ENCODE measurements at regions not wholly inside any gene's neighbourhood (a gene's known extent, or its start where the extent isn't known, plus 50 kb on each side); places are given as distances from the start of the nearest gene placed in this dataset.

- H3K4me3 ChIP-seq (ENCODE audit: low read length) = no peak overlapping the region
- no peak overlapping the region for H3K4me2 ChIP-seq (ENCODE audit: low read length)
- H3K9ac ChIP-seq (ENCODE audit: low read length) = no peak overlapping the region
- H3K36me3 ChIP-seq (replicated peaks; ENCODE audit: low read depth, low read length) = no peaks in the 10 kb centered on the region
- no peak overlapping the region for H3K27ac ChIP-seq (ENCODE audit: low read length)
- no peaks in the 10 kb centered on the region for H3K4me1 ChIP-seq (ENCODE audit: low read length)
- no peaks in the 10 kb centered on the region for H3K27me3 ChIP-seq (ENCODE audit: low read depth, low read length)
- no peak overlapping the region for H2AFZ ChIP-seq (ENCODE audit: low read depth, low read length)
- TF ChIP-seq CTCF (IDR thresholded peaks at IDR 0.05; ENCODE audit: low read depth, low read length) (no peak), EZH2phosphoT487 (IDR thresholded peaks at IDR 0.05; ENCODE audit: low read depth) (no peak)
- H3K9me3 ChIP-seq (ENCODE audit: insufficient read depth, low read length) = no peaks in the 10 kb centered on the region
- no peaks in the 10 kb centered on the region for H4K20me1 ChIP-seq (ENCODE audit: insufficient read depth, low read length)
- H3K79me2 ChIP-seq (ENCODE audit: low read length) = no peaks in the 10 kb centered on the region
These were observed 445.5 kb upstream of the MKI67 start for GRCh38 chr10:128571745-128572144.

GRCh38 chr10:128572696-128573095 lies 446.5 kb upstream of the MKI67 start:
- H2AFZ ChIP-seq (ENCODE audit: low read depth, low read length) = no peak overlapping the region
- H3K27ac ChIP-seq (ENCODE audit: low read length) = no peak overlapping the region
- H3K4me3 ChIP-seq (ENCODE audit: low read length) = no peak overlapping the region
- H3K4me2 ChIP-seq (ENCODE audit: low read length) = no peak overlapping the region
- no peaks in the 10 kb centered on the region for H3K36me3 ChIP-seq (replicated peaks; ENCODE audit: low read depth, low read length)
- no peaks in the 10 kb centered on the region for H4K20me1 ChIP-seq (ENCODE audit: insufficient read depth, low read length)
- TF ChIP-seq EZH2phosphoT487 (IDR thresholded peaks at IDR 0.05; ENCODE audit: low read depth) (no peak), CTCF (IDR thresholded peaks at IDR 0.05; ENCODE audit: low read depth, low read length) (no peak)
- H3K9me3 ChIP-seq (ENCODE audit: insufficient read depth, low read length) = no peaks in the 10 kb centered on the region
- H3K27me3 ChIP-seq (ENCODE audit: low read depth, low read length) = no peaks in the 10 kb centered on the region
- H3K4me1 ChIP-seq (ENCODE audit: low read length) = no peaks in the 10 kb centered on the region
- no peak overlapping the region for H3K9ac ChIP-seq (ENCODE audit: low read length)
- no peaks in the 10 kb centered on the region for H3K79me2 ChIP-seq (ENCODE audit: low read length)

GRCh38 chr10:128573281-128573845 lies 447.1 kb upstream of the MKI67 start:
- H3K4me2 ChIP-seq (ENCODE audit: low read length) = no peak overlapping the region
- no peak overlapping the region for H3K9ac ChIP-seq (ENCODE audit: low read length)
- TF ChIP-seq CTCF (IDR thresholded peaks at IDR 0.05; ENCODE audit: low read depth, low read length) (no peak), EZH2phosphoT487 (IDR thresholded peaks at IDR 0.05; ENCODE audit: low read depth) (no peak)
- no peaks in the 10 kb centered on the region for H3K4me1 ChIP-seq (ENCODE audit: low read length)
- H3K79me2 ChIP-seq (ENCODE audit: low read length) = no peaks in the 10 kb centered on the region
- no peak overlapping the region for H3K27ac ChIP-seq (ENCODE audit: low read length)
- H4K20me1 ChIP-seq (ENCODE audit: insufficient read depth, low read length) = no peaks in the 10 kb centered on the region
- H3K36me3 ChIP-seq (replicated peaks; ENCODE audit: low read depth, low read length) = no peaks in the 10 kb centered on the region
- H3K4me3 ChIP-seq (ENCODE audit: low read length) = no peak overlapping the region
- H3K9me3 ChIP-seq (ENCODE audit: insufficient read depth, low read length) = no peaks in the 10 kb centered on the region
- no peaks in the 10 kb centered on the region for H3K27me3 ChIP-seq (ENCODE audit: low read depth, low read length)
- H2AFZ ChIP-seq (ENCODE audit: low read depth, low read length) = no peak overlapping the region

- Histone ChIP-seq H3K9ac (ENCODE audit: low read length) (no peak overlapping the region), H3K4me3 (ENCODE audit: low read length) (no peak overlapping the region), H2AFZ (ENCODE audit: low read depth, low read length) (no peak overlapping the region), H3K36me3 (replicated peaks; ENCODE audit: low read depth, low read length) (no peaks in the 10 kb centered on the region), H3K27ac (ENCODE audit: low read length) (no peak overlapping the region), H4K20me1 (ENCODE audit: insufficient read depth, low read length) (no peaks in the 10 kb centered on the region), H3K4me1 (ENCODE audit: low read length) (no peaks in the 10 kb centered on the region), H3K9me3 (ENCODE audit: insufficient read depth, low read length) (no peaks in the 10 kb centered on the region), H3K4me2 (ENCODE audit: low read length) (no peak overlapping the region), H3K27me3 (ENCODE audit: low read depth, low read length) (no peaks in the 10 kb centered on the region), H3K79me2 (ENCODE audit: low read length) (no peaks in the 10 kb centered on the region)
- no peak for TF ChIP-seq CTCF (IDR thresholded peaks at IDR 0.05; ENCODE audit: low read depth, low read length)
- TF ChIP-seq EZH2phosphoT487 (IDR thresholded peaks at IDR 0.05; ENCODE audit: low read depth) = no peak
These were observed 447.8 kb upstream of the MKI67 start for GRCh38 chr10:128573986-128574385.

Data from OCI-LY3 (cell line).